Endothelial cell (in vitro differentiated cells): ENCODE measurements at regions not wholly inside any gene's neighbourhood (a gene's known extent, or its start where the extent isn't known, plus 50 kb on each side); places are given as distances from the start of the nearest gene placed in this dataset.

Experiments
- DNase-seq: peaks from one replicate; pipeline ENCODE4 v3.0.0; 2021; ENCODE audit warnings: low spot score
- H3K27ac Mint-ChIP-seq: one replicate; pipeline ENCODE4 v1.8.0; 2021; ENCODE audit warnings: mixed read lengths, inconsistent platforms; ENCODE audit not compliant: unreplicated experiment
- H3K27me3 Mint-ChIP-seq: one replicate; pipeline ENCODE4 v1.8.0; 2021; ENCODE audit warnings: mild to moderate bottlenecking, moderate library complexity, mixed read lengths, inconsistent platforms; ENCODE audit not compliant: unreplicated experiment
- H3K36me3 Mint-ChIP-seq: one replicate; pipeline ENCODE4 v1.8.0; 2021; ENCODE audit warnings: mild to moderate bottlenecking, low read depth, mixed read lengths, inconsistent platforms; ENCODE audit not compliant: unreplicated experiment
- H3K4me1 Mint-ChIP-seq: one replicate; pipeline ENCODE4 v1.8.0; 2021; ENCODE audit warnings: mild to moderate bottlenecking, mixed read lengths, inconsistent platforms; ENCODE audit not compliant: unreplicated experiment
- H3K4me3 Mint-ChIP-seq: one replicate; pipeline ENCODE4 v1.8.0; 2021; ENCODE audit warnings: mild to moderate bottlenecking, mixed read lengths, inconsistent platforms; ENCODE audit not compliant: unreplicated experiment
- H3K9me3 Mint-ChIP-seq: one replicate; pipeline ENCODE4 v1.8.0; 2021; ENCODE audit warnings: mixed read lengths, inconsistent platforms; ENCODE audit not compliant: unreplicated experiment
- CTCF ChIP-seq: fragments of 200-600 bp; sonication (generic); IDR thresholded peaks from one replicate; pipeline ENCODE4 v1.5.0; 2021; ENCODE audit warnings: antibody characterized with exemption; ENCODE audit not compliant: unreplicated experiment

- Mint-ChIP-seq H3K4me1 (peaks cover 2% of the 10 kb centered on the region), H3K27me3 (peaks cover 1% of the 10 kb centered on the region), H3K9me3 (no peaks in the 10 kb centered on the region), H3K4me3 (no peak overlapping the region), H3K27ac (no peak overlapping the region), H3K36me3 (peaks cover 4% of the 10 kb centered on the region)
- no peak for DNase-seq
- no peak for TF ChIP-seq CTCF
Measured at GRCh38 chr7:42476255-42476654, 239.2 kb upstream of the GLI3 start.

GRCh38 chr7:42475082-42475481 lies 238.1 kb upstream of the GLI3 start:
- peaks cover 1% of the 10 kb centered on the region for H3K27me3 Mint-ChIP-seq
- TF ChIP-seq CTCF = no peak

GRCh38 chr7:42473099-42473498 lies 236.1 kb upstream of the GLI3 start:
- Mint-ChIP-seq H3K4me1 (no peaks in the 10 kb centered on the region), H3K4me3 (no peak overlapping the region), H3K27ac (no peak overlapping the region), H3K9me3 (no peaks in the 10 kb centered on the region), H3K27me3 (peaks cover 1% of the 10 kb centered on the region), H3K36me3 (peaks cover 4% of the 10 kb centered on the region)
- DNase-seq = no peak
- no peak for TF ChIP-seq CTCF

More at GRCh38 chr7:42475082-42475481, 238.1 kb upstream of the GLI3 start:
- DNase-seq = no peak
- no peaks in the 10 kb centered on the region for H3K9me3 Mint-ChIP-seq
- no peak overlapping the region for H3K4me3 Mint-ChIP-seq
- no peak overlapping the region for H3K27ac Mint-ChIP-seq
- H3K36me3 Mint-ChIP-seq = peaks cover 4% of the 10 kb centered on the region
- peaks cover 2% of the 10 kb centered on the region for H3K4me1 Mint-ChIP-seq

GRCh38 chr7:42471573-42472174 lies 234.7 kb upstream of the GLI3 start:
- Mint-ChIP-seq H3K27ac (no peak overlapping the region), H3K4me1 (no peaks in the 10 kb centered on the region), H3K4me3 (no peak overlapping the region), H3K9me3 (no peaks in the 10 kb centered on the region), H3K27me3 (peaks cover 1% of the 10 kb centered on the region), H3K36me3 (no peaks in the 10 kb centered on the region)
- TF ChIP-seq CTCF = no peak
- DNase-seq = no peak

- Mint-ChIP-seq H3K4me1 (no peaks in the 10 kb centered on the region), H3K36me3 (no peaks in the 10 kb centered on the region), H3K27me3 (no peaks in the 10 kb centered on the region), H3K27ac (no peak overlapping the region), H3K9me3 (no peaks in the 10 kb centered on the region), H3K4me3 (no peak overlapping the region)
- TF ChIP-seq CTCF = no peak
- no peak for DNase-seq
Measured at GRCh38 chr7:42469341-42469740, 232.3 kb upstream of the GLI3 start.
